ENCODE measurements at regions not wholly inside any gene's neighbourhood (a gene's known extent, or its start where the extent isn't known, plus 50 kb on each side); places are given as distances from the start of the nearest gene placed in this dataset.

DNA sequence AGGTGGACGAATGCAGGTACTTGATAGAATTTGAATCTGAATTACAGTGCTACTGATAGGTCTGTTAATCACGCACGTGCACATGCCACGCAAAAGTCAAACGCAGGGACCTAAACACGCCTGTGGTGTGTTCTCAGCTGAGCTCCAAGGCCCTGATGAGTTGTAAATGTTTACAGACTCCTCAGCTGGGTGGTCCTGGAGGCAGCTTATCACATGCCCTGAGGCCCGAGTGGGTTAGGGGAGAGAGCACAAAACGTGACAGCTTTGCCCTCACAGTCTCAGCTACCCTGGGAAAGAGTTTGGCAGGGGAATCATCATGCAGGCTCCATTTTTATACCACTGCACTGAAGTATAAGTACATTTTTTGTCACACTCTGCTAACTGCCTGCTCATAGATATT lies 68.3 kb upstream of the FAM110C start:
- DNase-seq (ENCODE audit: low read depth) = no peak
- no peak overlapping the region for H3K4me3 ChIP-seq (ENCODE audit: low read depth, low read length)
- TF ChIP-seq, protein P1, sequence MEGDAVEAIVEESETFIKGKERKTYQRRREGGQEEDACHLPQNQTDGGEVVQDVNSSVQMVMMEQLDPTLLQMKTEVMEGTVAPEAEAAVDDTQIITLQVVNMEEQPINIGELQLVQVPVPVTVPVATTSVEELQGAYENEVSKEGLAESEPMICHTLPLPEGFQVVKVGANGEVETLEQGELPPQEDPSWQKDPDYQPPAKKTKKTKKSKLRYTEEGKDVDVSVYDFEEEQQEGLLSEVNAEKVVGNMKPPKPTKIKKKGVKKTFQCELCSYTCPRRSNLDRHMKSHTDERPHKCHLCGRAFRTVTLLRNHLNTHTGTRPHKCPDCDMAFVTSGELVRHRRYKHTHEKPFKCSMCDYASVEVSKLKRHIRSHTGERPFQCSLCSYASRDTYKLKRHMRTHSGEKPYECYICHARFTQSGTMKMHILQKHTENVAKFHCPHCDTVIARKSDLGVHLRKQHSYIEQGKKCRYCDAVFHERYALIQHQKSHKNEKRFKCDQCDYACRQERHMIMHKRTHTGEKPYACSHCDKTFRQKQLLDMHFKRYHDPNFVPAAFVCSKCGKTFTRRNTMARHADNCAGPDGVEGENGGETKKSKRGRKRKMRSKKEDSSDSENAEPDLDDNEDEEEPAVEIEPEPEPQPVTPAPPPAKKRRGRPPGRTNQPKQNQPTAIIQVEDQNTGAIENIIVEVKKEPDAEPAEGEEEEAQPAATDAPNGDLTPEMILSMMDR (IDR thresholded peaks at IDR 0.05; ENCODE audit: insufficient read depth, low read length) = no peak

DNA sequence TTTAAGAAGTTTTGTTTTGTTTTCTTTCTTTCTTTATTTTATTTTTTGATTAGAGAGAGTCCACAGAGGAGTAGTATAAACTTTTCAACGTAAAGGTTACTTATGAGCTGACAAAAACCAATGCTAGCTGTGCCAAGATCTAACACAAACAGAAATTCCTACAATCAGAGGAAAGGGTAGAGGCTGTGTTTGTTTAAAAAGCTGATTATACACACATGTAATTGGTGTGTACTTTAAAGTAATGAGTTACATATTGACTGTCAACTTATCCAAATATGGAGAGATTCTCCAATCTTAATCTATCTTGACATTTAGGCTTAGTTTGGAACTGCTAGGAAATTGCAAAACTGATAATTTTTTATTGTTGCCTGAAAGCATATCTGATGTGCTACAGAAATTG lies 63.7 kb upstream of the FAM110C start:
- TF ChIP-seq, protein P1 (IDR thresholded peaks at IDR 0.05; ENCODE audit: insufficient read depth, low read length) = no peak
- no peak for DNase-seq (ENCODE audit: low read depth)
- no peak overlapping the region for H3K4me3 ChIP-seq (ENCODE audit: low read depth, low read length)

DNA sequence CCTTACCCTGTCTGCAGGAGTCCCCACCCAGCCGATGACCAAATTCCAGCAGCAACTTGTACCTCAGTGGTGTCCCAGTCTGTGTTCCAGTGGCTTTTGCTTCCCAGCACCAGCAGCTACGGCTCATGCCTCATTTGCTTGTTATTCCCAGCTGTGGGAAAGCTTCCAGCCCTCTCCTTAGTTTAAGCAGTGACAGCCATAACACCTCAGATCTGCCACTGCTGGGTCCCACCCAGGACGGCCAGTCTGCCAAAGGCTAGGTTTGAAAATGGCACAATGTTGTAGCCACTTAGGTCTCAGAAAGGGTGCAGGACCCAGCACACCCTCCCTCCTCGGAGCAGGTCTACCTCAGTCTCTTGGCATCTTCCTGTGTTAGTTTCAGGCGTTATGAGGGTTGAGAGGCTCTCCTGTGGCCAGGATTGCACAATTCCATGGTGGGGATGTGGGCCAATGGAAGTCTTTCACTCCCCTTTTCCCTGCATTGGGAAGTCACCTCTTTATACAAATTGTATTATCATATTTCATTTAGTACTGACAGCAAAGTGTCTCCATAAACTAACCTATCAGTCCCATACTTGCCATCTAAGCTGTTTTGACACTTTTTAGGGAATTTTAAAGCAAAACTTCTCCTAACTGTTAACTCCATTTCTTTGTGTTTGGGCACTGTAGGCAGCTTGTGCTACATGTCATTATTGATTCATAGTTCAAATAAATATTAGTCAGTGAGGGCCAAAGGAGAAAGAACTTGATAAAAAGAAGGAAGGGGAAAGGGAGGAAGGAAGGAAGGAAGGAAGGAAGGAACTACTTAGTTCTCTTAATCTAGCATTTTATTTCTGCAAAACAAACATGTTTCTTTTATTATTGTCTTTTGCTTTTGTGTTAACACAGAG lies 62.9 kb upstream of the FAM110C start:
- H3K4me3 ChIP-seq (ENCODE audit: low read depth, low read length) = no peak overlapping the region
- no peak for DNase-seq (ENCODE audit: low read depth)
- TF ChIP-seq, protein P1 (IDR thresholded peaks at IDR 0.05; ENCODE audit: insufficient read depth, low read length) = no peak

DNA sequence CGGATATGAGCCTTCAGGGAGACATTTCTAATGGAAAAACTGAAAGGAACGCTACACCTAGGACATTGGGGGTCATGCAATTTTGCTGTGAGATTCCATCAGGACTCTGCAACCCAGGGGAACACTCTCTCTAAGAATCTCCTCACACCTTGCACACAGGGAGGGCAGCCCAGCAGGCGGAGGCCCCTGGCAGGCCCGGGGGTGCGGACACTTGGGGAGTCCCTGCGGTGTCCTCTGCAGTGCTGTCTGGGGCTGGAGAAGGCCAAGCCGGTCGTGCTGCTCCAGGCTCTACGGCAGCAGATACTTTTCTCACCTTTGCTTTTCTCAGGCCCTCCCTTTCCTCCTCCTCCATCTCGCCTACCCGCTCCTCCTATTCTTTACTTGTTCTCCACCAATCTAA lies 54.7 kb upstream of the FAM110C start:
- TF ChIP-seq, protein P1 (IDR thresholded peaks at IDR 0.05; ENCODE audit: insufficient read depth, low read length) = no peak
- DNase-seq (ENCODE audit: low read depth) = no peak
- no peak overlapping the region for H3K4me3 ChIP-seq (ENCODE audit: low read depth, low read length)
